Skin epidermis (tissue), 12 donors: ENCODE measurements at regions not wholly inside any gene's neighbourhood (a gene's known extent, or its start where the extent isn't known, plus 50 kb on each side); places are given as distances from the start of the nearest gene placed in this dataset.
"Not testable (repeated sequence)": the region's sequence is repeated elsewhere in the genome, so short reads cannot be mapped to it uniquely, and the experiment has no call there.

Source experiments
- H3K27ac ChIP-seq, 21 experiments: fragments of 200-600 bp; sonication (generic) in 11 of 21; one replicate each; pipeline ENCODE4 v1.5.0; 2020; ENCODE audit warnings: mild to moderate bottlenecking in 3 of 21, inconsistent platforms in 2 of 21, moderate library complexity in 2 of 21
- H3K4me3 ChIP-seq, 7 experiments: fragments of 200-600 bp; sonication (generic) in 2 of 7; one replicate each; pipeline ENCODE4 v1.5.0; 2020; ENCODE audit warnings: inconsistent platforms in 2 of 7, mild to moderate bottlenecking in 2 of 7, moderate library complexity in 1 of 7

GRCh38 chrX:129361576-129361975, 161.7 kb downstream of the SMARCA1 start:
- H3K4me3 ChIP-seq, result no peak overlapping the region
- no peak overlapping the region for H3K27ac ChIP-seq

GRCh38 chrX:129360175-129360574, 163.1 kb downstream of the SMARCA1 start:
- H3K27ac ChIP-seq, result no peak overlapping the region
- no peak overlapping the region for H3K4me3 ChIP-seq

GRCh38 chrX:129359269-129359668, 164.0 kb downstream of the SMARCA1 start:
- Histone ChIP-seq H3K4me3 (no peak overlapping the region), H3K27ac (no peak overlapping the region)

GRCh38 chrX:129357428-129357827, 165.9 kb downstream of the SMARCA1 start:
- H3K4me3 ChIP-seq, H3K27ac ChIP-seq: not testable (repeated sequence)

- Histone ChIP-seq H3K4me3 (no peak overlapping the region), H3K27ac (no peak overlapping the region)
Measured at GRCh38 chrX:129347291-129347690, 176.0 kb downstream of the SMARCA1 start.

- Histone ChIP-seq H3K27ac (no peak overlapping the region), H3K4me3 (no peak overlapping the region)
Measured at GRCh38 chrX:129346574-129346973, 176.7 kb downstream of the SMARCA1 start.

GRCh38 chrX:129337264-129337663, 186.0 kb downstream of the SMARCA1 start:
- H3K4me3 ChIP-seq, H3K27ac ChIP-seq: not testable (repeated sequence)

GRCh38 chrX:129323115-129323514, 200.2 kb downstream of the SMARCA1 start:
- no peak overlapping the region for H3K27ac ChIP-seq
- no peak overlapping the region for H3K4me3 ChIP-seq

- no peak overlapping the region for H3K4me3 ChIP-seq
- H3K27ac ChIP-seq, result no peak overlapping the region
Measured at GRCh38 chrX:129318375-129318774, 204.9 kb downstream of the SMARCA1 start.

GRCh38 chrX:129316461-129316860, 206.8 kb downstream of the SMARCA1 start:
- Histone ChIP-seq H3K4me3 (no peak overlapping the region), H3K27ac (no peak overlapping the region)

- H3K4me3 ChIP-seq, result no peak overlapping the region
- no peak overlapping the region for H3K27ac ChIP-seq
Measured at GRCh38 chrX:129310000-129310399, 213.3 kb downstream of the SMARCA1 start.

- H3K27ac ChIP-seq, result no peak overlapping the region
- H3K4me3 ChIP-seq, result no peak overlapping the region
Measured at GRCh38 chrX:129262912-129263311, 260.4 kb downstream of the SMARCA1 start.

- H3K27ac ChIP-seq, H3K4me3 ChIP-seq: not testable (repeated sequence)
Measured at GRCh38 chrX:129255516-129255915, 267.8 kb downstream of the SMARCA1 start.

GRCh38 chrX:129249563-129249962, 273.7 kb downstream of the SMARCA1 start:
- Histone ChIP-seq H3K4me3 (no peak overlapping the region), H3K27ac (no peak overlapping the region)

- H3K4me3 ChIP-seq, result no peak overlapping the region
Measured at GRCh38 chrX:129247642-129248041, 275.6 kb downstream of the SMARCA1 start.

GRCh38 chrX:129239371-129239770, 283.9 kb downstream of the SMARCA1 start:
- Histone ChIP-seq H3K4me3 (no peak overlapping the region), H3K27ac (no peak overlapping the region)

More at GRCh38 chrX:129247642-129248041, 275.6 kb downstream of the SMARCA1 start:
- H3K27ac ChIP-seq, result no peak overlapping the region

GRCh38 chrX:129238011-129238410, 285.3 kb downstream of the SMARCA1 start:
- Histone ChIP-seq H3K27ac (no peak overlapping the region), H3K4me3 (no peak overlapping the region)

GRCh38 chrX:129235903-129236302, 287.4 kb downstream of the SMARCA1 start:
- no peak overlapping the region for H3K4me3 ChIP-seq
- H3K27ac ChIP-seq, result no peak overlapping the region

- no peak overlapping the region for H3K27ac ChIP-seq
- no peak overlapping the region for H3K4me3 ChIP-seq
Measured at GRCh38 chrX:129233786-129234185, 289.5 kb downstream of the SMARCA1 start.

- Histone ChIP-seq H3K27ac (no peak overlapping the region), H3K4me3 (no peak overlapping the region)
Measured at GRCh38 chrX:129230850-129231512, 292.3 kb downstream of the SMARCA1 start.

GRCh38 chrX:129230168-129230567, 293.1 kb downstream of the SMARCA1 start:
- no peak overlapping the region for H3K27ac ChIP-seq
- H3K4me3 ChIP-seq, result no peak overlapping the region

GRCh38 chrX:129227366-129227765, 295.9 kb downstream of the SMARCA1 start:
- no peak overlapping the region for H3K27ac ChIP-seq
- H3K4me3 ChIP-seq, result no peak overlapping the region
